SK-N-SH treated with all-trans-retinoic acid at 6 μM for 48 hours (cell line): ENCODE measurements at regions not wholly inside any gene's neighbourhood (a gene's known extent, or its start where the extent isn't known, plus 50 kb on each side); places are given as distances from the start of the nearest gene placed in this dataset.

Source experiments
- ATAC-seq: fragments of 200-7000 bp; cut with Tn5 transposase; 3 replicates; pipeline ENCODE4 v1.9.1; 2020; ENCODE audit warnings: mild to moderate bottlenecking, moderate library complexity
- ARNTL ChIP-seq: fragments of 450-650 bp; formaldehyde crosslinking; IDR thresholded peaks from 2 replicates; pipeline ENCODE4 v1.5.0; 2020; ENCODE audit warnings: low read depth, mild to moderate bottlenecking, moderate library complexity, borderline replicate concordance
- CSDC2 ChIP-seq: fragments of 250-450 bp; sonication (Bioruptor Pico); IDR thresholded peaks from 2 replicates; pipeline ENCODE4 v1.5.0; 2020; ENCODE audit warnings: mild to moderate bottlenecking, moderate library complexity
- ESRRG ChIP-seq: fragments of 250-450 bp; sonication (Bioruptor Pico); IDR thresholded peaks from 2 replicates; pipeline ENCODE4 v1.6.1; 2021; ENCODE audit warnings: mild to moderate bottlenecking
- GLIS3 ChIP-seq: fragments of 250-450 bp; sonication (Bioruptor Pico); IDR thresholded peaks from 2 replicates; pipeline ENCODE4 v1.5.0; 2020; ENCODE audit warnings: mild to moderate bottlenecking, moderate library complexity
- ISL1 ChIP-seq: fragments of 250-450 bp; sonication (Bioruptor Pico); IDR thresholded peaks from 2 replicates; pipeline ENCODE4 v2.1.2; 2022; ENCODE audit warnings: mild to moderate bottlenecking, moderate library complexity
- OSR1 ChIP-seq: fragments of 250-450 bp; sonication (Bioruptor Pico); IDR thresholded peaks from 2 replicates; pipeline ENCODE4 v1.8.0; 2022; ENCODE audit warnings: moderate library complexity, mild to moderate bottlenecking, inconsistent platforms
- PPARA ChIP-seq: fragments of 250-450 bp; sonication (Bioruptor Pico); IDR thresholded peaks from 2 replicates; pipeline ENCODE4 v1.5.0; 2020; ENCODE audit warnings: mild to moderate bottlenecking, borderline replicate concordance
- RARB ChIP-seq: fragments of 250-450 bp; sonication (Bioruptor Pico); IDR thresholded peaks from 2 replicates; pipeline ENCODE4 v1.8.0; 2021; ENCODE audit warnings: mild to moderate bottlenecking, moderate library complexity
- SNAI2 ChIP-seq: fragments of 250-450 bp; sonication (Bioruptor Pico); IDR thresholded peaks from 2 replicates; pipeline ENCODE4 v1.5.0; 2020; ENCODE audit warnings: mild to moderate bottlenecking, moderate library complexity
- TCF4 ChIP-seq: fragments of 250-450 bp; sonication (Bioruptor Pico); IDR thresholded peaks from 2 replicates; pipeline ENCODE4 v1.8.0; 2021; ENCODE audit warnings: mild to moderate bottlenecking, moderate library complexity, borderline replicate concordance
- TOX ChIP-seq: fragments of 250-450 bp; sonication (Bioruptor Pico); IDR thresholded peaks from 2 replicates; pipeline ENCODE4 v1.8.0; 2021; ENCODE audit warnings: mild to moderate bottlenecking, moderate library complexity, borderline replicate concordance
- ZC3H10 ChIP-seq: fragments of 250-450 bp; sonication (Bioruptor Pico); IDR thresholded peaks from 2 replicates; pipeline ENCODE4 v1.5.1; 2021; ENCODE audit warnings: mild to moderate bottlenecking, moderate library complexity
- ZNF565 ChIP-seq: fragments of 450-650 bp; formaldehyde crosslinking; conservative IDR thresholded peaks from 2 replicates; pipeline ENCODE4 v1.5.0; 2020; ENCODE audit warnings: low read depth, mild to moderate bottlenecking, moderate library complexity
- ZNF70 ChIP-seq: fragments of 450-650 bp; formaldehyde crosslinking; IDR thresholded peaks from 2 replicates; pipeline ENCODE4 v1.5.0; 2020; ENCODE audit warnings: mild to moderate bottlenecking, moderate library complexity
- TF ChIP-seq, protein P1 (sequence below): fragments of 250-450 bp; sonication (Bioruptor Pico); IDR thresholded peaks from 2 replicates; pipeline ENCODE4 v1.8.0; 2021; ENCODE audit warnings: low read depth, mild to moderate bottlenecking, moderate library complexity, borderline replicate concordance
- TF ChIP-seq, protein P2 (sequence below): fragments of 250-450 bp; sonication (Bioruptor Pico); IDR thresholded peaks from 2 replicates; pipeline ENCODE4 v1.5.1; 2020; ENCODE audit warnings: low read depth, mild to moderate bottlenecking, moderate library complexity
- TF ChIP-seq, protein P3 (sequence below): fragments of 250-450 bp; sonication (Bioruptor Pico); IDR thresholded peaks from 2 replicates; pipeline ENCODE4 v1.8.0; 2020; ENCODE audit warnings: mild to moderate bottlenecking, moderate library complexity, borderline replicate concordance
- TF ChIP-seq, protein P4 (sequence below): fragments of 250-450 bp; sonication (Bioruptor Pico); IDR thresholded peaks from 2 replicates; pipeline ENCODE4 v1.5.0; 2020; ENCODE audit warnings: mild to moderate bottlenecking, moderate library complexity
- TF ChIP-seq, protein P5 (sequence below): fragments of 250-450 bp; sonication (Bioruptor Pico); IDR thresholded peaks from 2 replicates; pipeline ENCODE4 v1.5.1; 2021; ENCODE audit warnings: mild to moderate bottlenecking, moderate library complexity

DNA sequence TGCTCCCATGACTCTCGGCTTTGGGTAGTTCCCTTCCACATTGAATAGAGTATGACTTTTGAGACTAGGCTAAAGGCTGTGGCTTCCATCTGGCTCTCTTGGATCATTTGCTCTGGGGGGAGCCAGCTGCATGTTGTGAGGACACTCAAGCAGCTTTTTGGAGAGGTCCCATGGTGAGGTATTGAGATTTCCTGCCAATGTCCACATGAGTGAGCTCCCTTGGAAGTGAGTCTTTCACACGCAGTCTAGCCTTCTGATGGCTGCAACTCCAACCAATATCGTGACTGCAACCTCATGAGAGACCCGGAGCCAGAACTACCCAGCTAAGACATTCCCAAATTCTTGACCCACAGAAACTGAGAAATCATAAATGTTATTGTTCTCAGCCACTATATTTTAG, 127.7 kb upstream of the KAZN start:
- no peak for ATAC-seq
- TF ChIP-seq CSDC2 (CRISPR knock-in tag): no peak
- no peak for TF ChIP-seq ZNF565 (CRISPR knock-in tag)
- TF ChIP-seq, protein P1, sequence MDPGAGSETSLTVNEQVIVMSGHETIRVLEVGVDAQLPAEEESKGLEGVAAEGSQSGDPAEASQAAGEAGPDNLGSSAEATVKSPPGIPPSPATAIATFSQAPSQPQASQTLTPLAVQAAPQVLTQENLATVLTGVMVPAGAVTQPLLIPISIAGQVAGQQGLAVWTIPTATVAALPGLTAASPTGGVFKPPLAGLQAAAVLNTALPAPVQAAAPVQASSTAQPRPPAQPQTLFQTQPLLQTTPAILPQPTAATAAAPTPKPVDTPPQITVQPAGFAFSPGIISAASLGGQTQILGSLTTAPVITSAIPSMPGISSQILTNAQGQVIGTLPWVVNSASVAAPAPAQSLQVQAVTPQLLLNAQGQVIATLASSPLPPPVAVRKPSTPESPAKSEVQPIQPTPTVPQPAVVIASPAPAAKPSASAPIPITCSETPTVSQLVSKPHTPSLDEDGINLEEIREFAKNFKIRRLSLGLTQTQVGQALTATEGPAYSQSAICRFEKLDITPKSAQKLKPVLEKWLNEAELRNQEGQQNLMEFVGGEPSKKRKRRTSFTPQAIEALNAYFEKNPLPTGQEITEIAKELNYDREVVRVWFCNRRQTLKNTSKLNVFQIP (CRISPR knock-in tag): no peak
- TF ChIP-seq ESRRG (CRISPR knock-in tag): no peak
- TF ChIP-seq SNAI2 (CRISPR knock-in tag): no peak
- TF ChIP-seq ARNTL: no peak
- no peak for TF ChIP-seq TCF4 (CRISPR knock-in tag)
- TF ChIP-seq GLIS3: no peak
- TF ChIP-seq TOX (CRISPR knock-in tag): no peak
- TF ChIP-seq, protein P2, sequence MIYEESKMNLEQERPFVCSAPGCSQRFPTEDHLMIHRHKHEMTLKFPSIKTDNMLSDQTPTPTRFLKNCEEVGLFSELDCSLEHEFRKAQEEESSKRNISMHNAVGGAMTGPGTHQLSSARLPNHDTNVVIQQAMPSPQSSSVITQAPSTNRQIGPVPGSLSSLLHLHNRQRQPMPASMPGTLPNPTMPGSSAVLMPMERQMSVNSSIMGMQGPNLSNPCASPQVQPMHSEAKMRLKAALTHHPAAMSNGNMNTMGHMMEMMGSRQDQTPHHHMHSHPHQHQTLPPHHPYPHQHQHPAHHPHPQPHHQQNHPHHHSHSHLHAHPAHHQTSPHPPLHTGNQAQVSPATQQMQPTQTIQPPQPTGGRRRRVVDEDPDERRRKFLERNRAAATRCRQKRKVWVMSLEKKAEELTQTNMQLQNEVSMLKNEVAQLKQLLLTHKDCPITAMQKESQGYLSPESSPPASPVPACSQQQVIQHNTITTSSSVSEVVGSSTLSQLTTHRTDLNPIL: no peak

DNA sequence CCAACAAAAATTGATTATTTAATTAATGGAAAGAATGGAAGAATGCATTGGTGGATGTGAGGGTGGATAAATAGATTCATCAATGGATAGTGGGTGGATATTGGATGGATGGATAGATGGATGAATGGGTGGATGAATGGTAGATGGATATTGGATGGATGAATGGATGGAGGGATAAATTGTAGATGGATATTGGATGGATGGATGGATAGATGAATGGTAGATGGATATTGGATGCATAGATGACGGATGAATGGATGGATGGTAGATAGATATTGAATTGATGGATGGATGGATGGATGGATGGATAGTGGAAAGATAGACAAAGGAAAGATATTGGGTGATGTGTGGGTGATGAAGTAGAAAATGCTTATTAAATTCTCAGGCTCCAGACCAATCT, 123.6 kb upstream of the KAZN start:
- ATAC-seq: no peak

DNA sequence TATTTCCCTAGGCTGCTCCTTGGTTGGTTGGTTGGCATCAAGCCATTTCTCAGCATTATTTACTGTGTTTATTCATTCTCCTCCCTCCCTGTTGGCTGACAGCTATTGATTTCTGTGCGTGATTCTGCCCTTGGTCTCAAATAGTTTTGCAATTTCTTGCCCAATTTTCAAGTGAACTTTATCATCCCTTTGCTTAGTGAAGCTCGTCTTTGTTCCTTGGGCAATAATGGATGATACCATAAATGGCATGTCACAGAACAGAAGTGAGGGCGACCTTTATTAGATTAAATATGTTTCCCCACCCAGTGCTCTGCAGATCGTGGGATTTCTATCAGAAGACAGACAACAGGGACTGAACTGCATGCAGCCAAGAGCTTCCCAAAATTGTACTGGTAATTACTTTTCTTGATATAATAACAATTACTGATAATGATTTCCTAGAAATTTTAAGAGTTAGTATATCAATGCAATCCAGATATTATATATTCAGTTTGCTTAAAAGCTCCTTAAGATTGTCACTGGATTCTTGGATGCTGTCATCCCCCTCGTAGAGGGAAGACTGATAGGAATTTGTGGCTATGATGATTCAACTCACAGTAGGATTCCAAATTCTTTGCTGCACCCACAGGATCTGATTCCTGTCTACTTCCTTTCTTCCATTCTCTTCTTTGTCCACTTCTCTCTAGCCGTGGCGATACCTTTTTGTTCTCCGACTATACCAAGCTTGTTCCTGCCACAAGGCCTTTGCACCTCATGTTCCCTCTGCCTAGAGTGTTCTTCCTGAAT, 122.1 kb upstream of the KAZN start:
- no peak for ATAC-seq
- TF ChIP-seq ARNTL: no peak
- no peak for TF ChIP-seq GLIS3
- TF ChIP-seq ZNF565 (CRISPR knock-in tag): no peak
- TF ChIP-seq SNAI2 (CRISPR knock-in tag): no peak
- TF ChIP-seq, protein P3, sequence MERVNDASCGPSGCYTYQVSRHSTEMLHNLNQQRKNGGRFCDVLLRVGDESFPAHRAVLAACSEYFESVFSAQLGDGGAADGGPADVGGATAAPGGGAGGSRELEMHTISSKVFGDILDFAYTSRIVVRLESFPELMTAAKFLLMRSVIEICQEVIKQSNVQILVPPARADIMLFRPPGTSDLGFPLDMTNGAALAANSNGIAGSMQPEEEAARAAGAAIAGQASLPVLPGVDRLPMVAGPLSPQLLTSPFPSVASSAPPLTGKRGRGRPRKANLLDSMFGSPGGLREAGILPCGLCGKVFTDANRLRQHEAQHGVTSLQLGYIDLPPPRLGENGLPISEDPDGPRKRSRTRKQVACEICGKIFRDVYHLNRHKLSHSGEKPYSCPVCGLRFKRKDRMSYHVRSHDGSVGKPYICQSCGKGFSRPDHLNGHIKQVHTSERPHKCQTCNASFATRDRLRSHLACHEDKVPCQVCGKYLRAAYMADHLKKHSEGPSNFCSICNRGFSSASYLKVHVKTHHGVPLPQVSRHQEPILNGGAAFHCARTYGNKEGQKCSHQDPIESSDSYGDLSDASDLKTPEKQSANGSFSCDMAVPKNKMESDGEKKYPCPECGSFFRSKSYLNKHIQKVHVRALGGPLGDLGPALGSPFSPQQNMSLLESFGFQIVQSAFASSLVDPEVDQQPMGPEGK (CRISPR knock-in tag): no peak
- TF ChIP-seq RARB (CRISPR knock-in tag): no peak
- TF ChIP-seq, protein P4, sequence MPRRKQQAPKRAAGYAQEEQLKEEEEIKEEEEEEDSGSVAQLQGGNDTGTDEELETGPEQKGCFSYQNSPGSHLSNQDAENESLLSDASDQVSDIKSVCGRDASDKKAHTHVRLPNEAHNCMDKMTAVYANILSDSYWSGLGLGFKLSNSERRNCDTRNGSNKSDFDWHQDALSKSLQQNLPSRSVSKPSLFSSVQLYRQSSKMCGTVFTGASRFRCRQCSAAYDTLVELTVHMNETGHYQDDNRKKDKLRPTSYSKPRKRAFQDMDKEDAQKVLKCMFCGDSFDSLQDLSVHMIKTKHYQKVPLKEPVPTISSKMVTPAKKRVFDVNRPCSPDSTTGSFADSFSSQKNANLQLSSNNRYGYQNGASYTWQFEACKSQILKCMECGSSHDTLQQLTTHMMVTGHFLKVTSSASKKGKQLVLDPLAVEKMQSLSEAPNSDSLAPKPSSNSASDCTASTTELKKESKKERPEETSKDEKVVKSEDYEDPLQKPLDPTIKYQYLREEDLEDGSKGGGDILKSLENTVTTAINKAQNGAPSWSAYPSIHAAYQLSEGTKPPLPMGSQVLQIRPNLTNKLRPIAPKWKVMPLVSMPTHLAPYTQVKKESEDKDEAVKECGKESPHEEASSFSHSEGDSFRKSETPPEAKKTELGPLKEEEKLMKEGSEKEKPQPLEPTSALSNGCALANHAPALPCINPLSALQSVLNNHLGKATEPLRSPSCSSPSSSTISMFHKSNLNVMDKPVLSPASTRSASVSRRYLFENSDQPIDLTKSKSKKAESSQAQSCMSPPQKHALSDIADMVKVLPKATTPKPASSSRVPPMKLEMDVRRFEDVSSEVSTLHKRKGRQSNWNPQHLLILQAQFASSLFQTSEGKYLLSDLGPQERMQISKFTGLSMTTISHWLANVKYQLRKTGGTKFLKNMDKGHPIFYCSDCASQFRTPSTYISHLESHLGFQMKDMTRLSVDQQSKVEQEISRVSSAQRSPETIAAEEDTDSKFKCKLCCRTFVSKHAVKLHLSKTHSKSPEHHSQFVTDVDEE: no peak
- TF ChIP-seq ZC3H10: no peak

More for the DNA sequence above, 123.6 kb upstream of the KAZN start:
- TF ChIP-seq ARNTL (no peak), TCF4 (CRISPR knock-in tag) (no peak), TOX (CRISPR knock-in tag) (no peak), PPARA (no peak), SNAI2 (CRISPR knock-in tag) (no peak), ZNF70 (CRISPR knock-in tag) (no peak), ZC3H10 (no peak), GLIS3 (no peak), OSR1 (no peak), ISL1 (CRISPR knock-in tag) (no peak), CSDC2 (CRISPR knock-in tag) (no peak), RARB (CRISPR knock-in tag) (no peak), ESRRG (CRISPR knock-in tag) (no peak)
- TF ChIP-seq, protein P3 (CRISPR knock-in tag): no peak
- TF ChIP-seq, protein P4: no peak
- TF ChIP-seq, protein P5, sequence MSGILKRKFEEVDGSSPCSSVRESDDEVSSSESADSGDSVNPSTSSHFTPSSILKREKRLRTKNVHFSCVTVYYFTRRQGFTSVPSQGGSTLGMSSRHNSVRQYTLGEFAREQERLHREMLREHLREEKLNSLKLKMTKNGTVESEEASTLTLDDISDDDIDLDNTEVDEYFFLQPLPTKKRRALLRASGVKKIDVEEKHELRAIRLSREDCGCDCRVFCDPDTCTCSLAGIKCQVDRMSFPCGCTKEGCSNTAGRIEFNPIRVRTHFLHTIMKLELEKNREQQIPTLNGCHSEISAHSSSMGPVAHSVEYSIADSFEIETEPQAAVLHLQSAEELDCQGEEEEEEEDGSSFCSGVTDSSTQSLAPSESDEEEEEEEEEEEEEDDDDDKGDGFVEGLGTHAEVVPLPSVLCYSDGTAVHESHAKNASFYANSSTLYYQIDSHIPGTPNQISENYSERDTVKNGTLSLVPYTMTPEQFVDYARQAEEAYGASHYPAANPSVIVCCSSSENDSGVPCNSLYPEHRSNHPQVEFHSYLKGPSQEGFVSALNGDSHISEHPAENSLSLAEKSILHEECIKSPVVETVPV (CRISPR knock-in tag): no peak
